H1 (cell line): ENCODE measurements at regions not wholly inside any gene's neighbourhood (a gene's known extent, or its start where the extent isn't known, plus 50 kb on each side); places are given as distances from the start of the nearest gene placed in this dataset.

Experiments used
- CTCF ChIA-PET: fragments of 300-600 bp; sonication (Branson Sonifier 250); formaldehyde crosslinking; loops from one replicate; lab custom pipeline; 2021; ENCODE audit not compliant: partially characterized antibody; lab: Charles Lee
- POLR2A ChIA-PET: fragments of 300-600 bp; sonication (Branson Sonifier 250); formaldehyde crosslinking; loops from one replicate; lab custom pipeline; 2021; ENCODE audit warnings: inconsistent platforms; ENCODE audit not compliant: partially characterized antibody; lab: Charles Lee
- DNase-seq, 2 experiments: peaks; one replicate each; pipeline versions ENCODE4 v3.0.0 to v3.0.0-alpha.2; 2010 to 2022; ENCODE audit warnings: low spot score in 2 of 2, low read depth in 1 of 2, mixed read lengths in 1 of 2
- FAIRE-seq: peaks from 2 replicates; lab custom pipeline; 2011; peaks lifted over from hg19 to GRCh38; lab: Jason Lieb, UNC
- H2AFZ ChIP-seq: 2 replicates; pipeline ENCODE4 v1.8.1; 2012; ENCODE audit warnings: low read length, inconsistent platforms
- H2AK5ac ChIP-seq: 2 replicates; pipeline ENCODE4 v1.6.1; 2013; ENCODE audit warnings: low read depth, low read length
- H2BK120ac ChIP-seq: replicated peaks from 2 replicates; pipeline ENCODE3; 2013; ENCODE audit warnings: low read depth, low read length, inconsistent platforms
- H2BK12ac ChIP-seq: 2 replicates; pipeline ENCODE4 v1.6.1; 2013; ENCODE audit warnings: low read depth, low read length
- H2BK15ac ChIP-seq: 2 replicates; pipeline ENCODE4 v1.6.1; 2013; ENCODE audit warnings: low read length
- H2BK20ac ChIP-seq: 2 replicates; pipeline ENCODE4 v1.6.1; 2013; ENCODE audit warnings: low read length
- H2BK5ac ChIP-seq: 2 replicates; pipeline ENCODE4 v1.6.1; 2013; ENCODE audit warnings: low read depth, low read length
- H3K14ac ChIP-seq: 2 replicates; pipeline ENCODE4 v1.6.1; 2013; ENCODE audit warnings: inconsistent platforms; ENCODE audit not compliant: insufficient read length
- H3K18ac ChIP-seq: 2 replicates; pipeline ENCODE4 v1.6.1; 2013; ENCODE audit warnings: low read length; ENCODE audit errors: extremely low read depth
- H3K23ac ChIP-seq: 2 replicates; pipeline ENCODE4 v1.6.1; 2013; ENCODE audit warnings: inconsistent platforms; ENCODE audit not compliant: insufficient read length
- H3K23me2 ChIP-seq: 2 replicates; pipeline ENCODE4 v1.6.1; 2013; ENCODE audit warnings: low read depth, low read length
- H3K27ac ChIP-seq: 2 replicates; pipeline ENCODE4 v1.6.1; 2011; ENCODE audit warnings: low read depth, low read length, inconsistent platforms
- H3K27me3 ChIP-seq, 4 experiments: replicated peaks in 1 of 4; 1 replicate in 1 of 4; 2 replicates in 3 of 4; pipeline versions ENCODE4 v1.6.1 to v1.8.1; 2011 to 2013; ENCODE audit warnings: low read length in 3 of 4, mild to moderate bottlenecking in 3 of 4, inconsistent platforms in 2 of 4, mixed read lengths in 2 of 4, moderate library complexity in 1 of 4; ENCODE audit not compliant: control insufficient read depth in 3 of 4, insufficient read depth in 3 of 4; ENCODE audit errors: extremely low read depth in 1 of 4
- H3K36me3 ChIP-seq, 4 experiments: 2 replicates each; pipeline versions ENCODE4 v1.6.1 to v1.8.1; 2011 to 2013; ENCODE audit warnings: mild to moderate bottlenecking in 4 of 4, low read length in 3 of 4, moderate library complexity in 2 of 4, control low read depth in 1 of 4, inconsistent platforms in 1 of 4; ENCODE audit not compliant: insufficient read depth in 4 of 4, control insufficient read depth in 2 of 4
- H3K4ac ChIP-seq: replicated peaks from 2 replicates; pipeline ENCODE3; 2013; ENCODE audit warnings: low read length, low read depth, mixed read lengths, inconsistent platforms; ENCODE audit not compliant: insufficient read length
- H3K4me1 ChIP-seq, 4 experiments: replicated peaks in 1 of 4; 1 replicate in 1 of 4; 2 replicates in 3 of 4; pipeline versions ENCODE4 v1.6.1 to v1.8.1; 2011 to 2013; ENCODE audit warnings: low read length in 3 of 4, inconsistent platforms in 2 of 4, mixed read lengths in 1 of 4; ENCODE audit not compliant: insufficient read depth in 4 of 4, control insufficient read depth in 3 of 4
- H3K4me2 ChIP-seq, 2 experiments: 2 replicates each; pipeline versions ENCODE4 v1.6.1 to v1.8.1; 2011 to 2013; ENCODE audit warnings: low read depth in 2 of 2, low read length in 2 of 2, control low read depth in 1 of 2, inconsistent platforms in 1 of 2, mild to moderate bottlenecking in 1 of 2; ENCODE audit not compliant: insufficient read depth in 1 of 2
- H3K4me3 ChIP-seq, 4 experiments: fragments of 200-600, 300-600 bp in 1 of 4; sonication (generic), shearing (Covaris generic), sonication (Bioruptor Twin) in 1 of 4; 2 replicates each; pipeline versions ENCODE4 v1.5.1 to v1.8.1; 2011 to 2016; ENCODE audit warnings: low read length in 4 of 4, low read depth in 3 of 4, control low read depth in 2 of 4, inconsistent platforms in 2 of 4, mild to moderate bottlenecking in 2 of 4, mixed read lengths in 1 of 4, moderate library complexity in 1 of 4; ENCODE audit not compliant: insufficient read depth in 2 of 4; ENCODE audit errors: extremely low read depth in 1 of 4
- H3K56ac ChIP-seq: replicated peaks from 2 replicates; pipeline ENCODE3; 2013; ENCODE audit warnings: low read depth, mild to moderate bottlenecking, mixed read lengths, low read length, inconsistent platforms; ENCODE audit not compliant: insufficient read length
- H3K79me1 ChIP-seq: 2 replicates; pipeline ENCODE4 v1.6.1; 2013; ENCODE audit warnings: low read depth, low read length, control low read depth
- H3K79me2 ChIP-seq, 2 experiments: 2 replicates each; pipeline versions ENCODE4 v1.6.1 to v1.8.1; 2012 to 2013; ENCODE audit warnings: low read length in 2 of 2, mild to moderate bottlenecking in 2 of 2, inconsistent platforms in 1 of 2; ENCODE audit not compliant: insufficient read depth in 2 of 2, control insufficient read depth in 1 of 2
- H3K9ac ChIP-seq, 4 experiments: replicated peaks in 1 of 4; 1 replicate in 1 of 4; 2 replicates in 3 of 4; pipeline versions ENCODE4 v1.6.1 to v1.8.1; 2011 to 2013; ENCODE audit warnings: low read depth in 3 of 4, low read length in 3 of 4, control low read depth in 2 of 4, mild to moderate bottlenecking in 2 of 4, moderate library complexity in 2 of 4, inconsistent platforms in 1 of 4; ENCODE audit errors: extremely low read depth in 1 of 4
- H3K9me3 ChIP-seq, 2 experiments: 2 replicates each; pipeline versions ENCODE4 v1.6.1 to v1.8.1; 2012 to 2013; ENCODE audit warnings: mild to moderate bottlenecking in 2 of 2, moderate library complexity in 2 of 2, control low read depth in 1 of 2, inconsistent platforms in 1 of 2, low read depth in 1 of 2, low read length in 1 of 2, mixed read lengths in 1 of 2; ENCODE audit not compliant: insufficient read depth in 2 of 2
- H4K20me1 ChIP-seq, 2 experiments: replicated peaks in 1 of 2; 2 replicates each; pipeline versions ENCODE3 to v1.8.1; 2011 to 2013; ENCODE audit warnings: inconsistent platforms in 2 of 2, low read length in 2 of 2, mild to moderate bottlenecking in 1 of 2; ENCODE audit not compliant: insufficient read depth in 2 of 2, control insufficient read depth in 1 of 2
- H4K5ac ChIP-seq: 2 replicates; pipeline ENCODE4 v1.6.1; 2013; ENCODE audit warnings: low read length, low read depth, mixed read lengths, inconsistent platforms; ENCODE audit not compliant: insufficient read length
- H4K8ac ChIP-seq: 2 replicates; pipeline ENCODE4 v1.8.0; 2013; ENCODE audit warnings: mild to moderate bottlenecking, moderate library complexity, low read length, inconsistent platforms; ENCODE audit not compliant: insufficient read depth; ENCODE audit errors: extremely low read depth
- H4K91ac ChIP-seq: replicated peaks from 2 replicates; pipeline ENCODE3; 2013; ENCODE audit warnings: low read length, mixed read lengths, inconsistent platforms; ENCODE audit not compliant: insufficient read length
- ZNF274 ChIP-seq: IDR thresholded peaks from 2 replicates; pipeline ENCODE4 v1.7.0; 2012; ENCODE audit warnings: low read length, borderline replicate concordance; ENCODE audit errors: extremely low read depth
- WGBS, 2 experiments: shearing (Covaris generic) in 1 of 2; methylation state at CpG; one replicate each; pipeline versions ENCODE4 v1.1.6 to v1.1.7; 2013 to 2015; ENCODE audit warnings: low lambda C conversion rate in 2 of 2, mixed read lengths in 2 of 2, inconsistent platforms in 1 of 2, low coverage in 1 of 2, missing lambda C conversion rate in 1 of 2; ENCODE audit not compliant: insufficient replicate concordance in 2 of 2, insufficient coverage in 1 of 2, insufficient read length in 1 of 2; ENCODE audit errors: extremely low coverage in 1 of 2, missing lambda C conversion rate in 1 of 2; 5-methylcytosine and 5-hydroxymethylcytosine counted together

- Histone ChIP-seq H3K14ac (no peak overlapping the region), H3K4me2 (no peak overlapping the region), H2AFZ (no peak overlapping the region), H2BK120ac (no peak overlapping the region), H3K79me2 (no peaks in the 10 kb centered on the region), H3K36me3 (no peaks in the 10 kb centered on the region), H3K27ac (no peak overlapping the region), H3K4me1 (no peaks in the 10 kb centered on the region), H4K20me1 (peaks cover 0 to 2% of the 10 kb centered on the region in 2 experiments), H3K23me2 (no peaks in the 10 kb centered on the region), H4K5ac (no peak overlapping the region), H3K18ac (no peak overlapping the region), H3K23ac (no peak overlapping the region), H3K4ac (no peak overlapping the region), H3K56ac (no peak overlapping the region), H4K8ac (no peak overlapping the region), H3K4me3 (no peak overlapping the region), H3K9ac (no peak overlapping the region), H2BK15ac (no peak overlapping the region), H2AK5ac (no peak overlapping the region), H3K9me3 (no peaks in the 10 kb centered on the region), H2BK12ac (no peak overlapping the region), H2BK5ac (no peak overlapping the region), H3K27me3 (no peaks in the 10 kb centered on the region), H2BK20ac (no peak overlapping the region), H3K79me1 (no peaks in the 10 kb centered on the region), H4K91ac (no peak overlapping the region)
- POLR2A ChIA-PET, result no interaction called here
- no peak for DNase-seq
- CTCF ChIA-PET, result no interaction called here
- 84% methylated on average over 3 of the region's 3 CpGs; no CpG with 5 or more reads in 1 of the 2 experiments for WGBS, 2 experiments
- no peak for FAIRE-seq
- TF ChIP-seq ZNF274, result no peak
These were observed 119.1 kb downstream of the CHST1 start for GRCh38 chr11:45546366-45546765.
